GM12892 (cell line): ENCODE measurements at regions not wholly inside any gene's neighbourhood (a gene's known extent, or its start where the extent isn't known, plus 50 kb on each side); places are given as distances from the start of the nearest gene placed in this dataset.
"Not testable (repeated sequence)": the region's sequence is repeated elsewhere in the genome, so short reads cannot be mapped to it uniquely, and the experiment has no call there.

ENCODE experiments used
- DNase-seq: peaks from one replicate; pipeline ENCODE4 v3.0.0; 2011; ENCODE audit not compliant: insufficient read length
- FAIRE-seq: peaks from 2 replicates; lab custom pipeline; 2011; peaks lifted over from hg19 to GRCh38; lab: Jason Lieb, UNC
- POLR2A ChIP-seq: IDR thresholded peaks from 2 replicates; pipeline ENCODE4 v1.6.1; 2011; ENCODE audit warnings: low read depth, low read length, control low read depth
- POLR2AphosphoS5 ChIP-seq: IDR thresholded peaks from 2 replicates; pipeline ENCODE4 v1.6.1; 2011; ENCODE audit warnings: low read depth, low read length, control low read depth
- TAF1 ChIP-seq: IDR thresholded peaks from 2 replicates; pipeline ENCODE4 v1.6.1; 2011; ENCODE audit warnings: low read depth, mild to moderate bottlenecking, control low read depth, low read length, borderline replicate concordance

- FAIRE-seq, result no peak
- DNase-seq, result no peak
- TF ChIP-seq POLR2A (no peak), POLR2AphosphoS5 (no peak), TAF1 (no peak)
Measured at GRCh38 chr12:13411287-13411686, 214.8 kb downstream of the EMP1 start.

- no peak for TF ChIP-seq TAF1
- no peak for TF ChIP-seq POLR2A
- TF ChIP-seq POLR2AphosphoS5, result no peak
- FAIRE-seq (no peak), DNase-seq (no peak)
Measured at GRCh38 chr12:13405961-13406703, 209.6 kb downstream of the EMP1 start.

DNA sequence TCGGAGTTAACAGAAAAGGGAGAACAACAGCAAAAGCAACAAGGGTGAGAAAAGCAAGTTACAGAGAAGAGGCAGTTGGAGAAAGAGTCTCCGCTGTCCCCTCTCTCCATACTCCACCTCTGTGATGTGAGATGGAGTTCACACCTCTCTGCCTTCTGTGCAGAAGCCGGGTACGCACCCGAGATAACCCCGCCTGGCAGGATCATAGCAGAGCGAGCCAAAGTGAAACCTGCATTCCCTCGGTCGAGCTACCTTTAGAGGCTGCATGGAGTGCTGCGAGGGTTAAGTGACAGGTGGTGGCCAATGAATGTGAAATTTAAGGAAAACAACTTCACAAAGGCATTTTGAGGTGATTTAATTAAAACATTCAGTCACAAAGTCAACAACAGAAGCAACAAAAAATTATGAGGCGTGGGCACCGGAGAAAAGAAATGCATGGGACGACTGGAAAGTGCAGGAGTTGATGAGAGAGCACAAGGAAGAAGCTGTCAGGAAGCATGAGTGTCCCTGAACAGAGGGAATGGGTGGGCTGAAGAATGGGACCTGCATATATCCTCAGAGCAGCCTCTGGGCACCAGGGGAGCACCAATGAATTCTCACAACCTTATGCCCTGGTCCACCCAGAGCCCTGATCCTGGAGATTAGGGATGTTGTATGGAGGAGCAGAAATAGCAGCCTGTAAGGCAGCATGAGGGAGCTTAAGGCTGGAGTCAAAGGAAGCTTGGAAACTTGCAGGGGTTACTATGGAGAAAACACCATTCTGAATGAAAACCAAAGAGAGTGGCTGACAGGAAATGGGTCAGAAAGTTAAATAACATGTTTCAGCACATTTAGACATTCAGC, 208.3 kb downstream of the EMP1 start:
- DNase-seq (no peak), FAIRE-seq (no peak)
- no peak for TF ChIP-seq TAF1
- TF ChIP-seq POLR2A, result no peak
- no peak for TF ChIP-seq POLR2AphosphoS5

DNA sequence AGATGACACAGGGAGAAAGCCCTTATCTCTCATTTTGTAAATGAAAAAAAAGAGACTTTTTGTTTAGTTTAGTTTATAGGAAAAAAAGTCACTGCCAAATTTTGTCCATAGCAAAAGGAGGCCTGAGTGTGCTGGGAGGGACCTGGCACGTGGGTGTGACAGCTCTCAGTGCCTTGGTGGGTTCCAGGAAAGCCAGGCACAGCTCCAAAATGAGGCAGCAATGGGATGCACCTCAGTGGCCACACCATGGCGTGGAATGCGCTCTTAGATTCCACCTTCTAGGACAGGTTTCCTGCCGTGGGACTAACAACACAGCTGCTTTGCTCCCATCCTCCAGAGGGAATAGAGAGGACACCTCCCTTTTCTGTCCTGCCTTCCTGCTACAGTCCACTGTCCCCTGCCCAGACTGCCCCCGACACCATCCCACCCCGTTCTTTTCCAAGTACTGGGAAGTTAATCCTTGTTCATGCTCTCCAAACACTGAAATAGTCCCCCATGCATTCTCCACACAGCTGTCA, 207.6 kb downstream of the EMP1 start:
- TF ChIP-seq POLR2A (no peak), TAF1 (no peak), POLR2AphosphoS5 (no peak)
- FAIRE-seq, result no peak

DNA sequence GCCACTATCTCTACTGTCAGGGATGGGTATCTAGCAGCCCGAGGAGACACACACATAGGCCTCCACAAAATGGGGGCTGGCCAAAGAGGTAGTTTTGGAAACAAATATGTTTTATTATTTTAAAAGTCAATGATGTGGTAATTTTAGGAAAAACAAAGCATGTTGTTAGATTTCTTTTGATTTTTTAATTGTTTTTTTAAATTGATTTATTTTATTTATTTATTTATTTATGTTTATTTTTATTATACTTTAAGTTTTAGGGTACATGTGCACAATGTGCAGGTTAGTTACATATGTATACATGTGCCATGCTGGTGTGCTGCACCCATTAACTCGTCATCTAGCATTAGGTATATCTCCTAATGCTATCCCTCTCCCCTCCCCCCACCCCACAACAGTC, 194.8 kb downstream of the EMP1 start:
- not testable (repeated sequence) for FAIRE-seq

More for the DNA sequence above, 207.6 kb downstream of the EMP1 start:
- DNase-seq, result no peak

GRCh38 chr12:13390918-13391317, 194.4 kb downstream of the EMP1 start:
- FAIRE-seq, result no peak
- TF ChIP-seq TAF1, result no peak
- no peak for TF ChIP-seq POLR2A
- no peak for TF ChIP-seq POLR2AphosphoS5
- DNase-seq, result no peak

More for the DNA sequence above, 194.8 kb downstream of the EMP1 start:
- DNase-seq, result not testable (repeated sequence)

DNA sequence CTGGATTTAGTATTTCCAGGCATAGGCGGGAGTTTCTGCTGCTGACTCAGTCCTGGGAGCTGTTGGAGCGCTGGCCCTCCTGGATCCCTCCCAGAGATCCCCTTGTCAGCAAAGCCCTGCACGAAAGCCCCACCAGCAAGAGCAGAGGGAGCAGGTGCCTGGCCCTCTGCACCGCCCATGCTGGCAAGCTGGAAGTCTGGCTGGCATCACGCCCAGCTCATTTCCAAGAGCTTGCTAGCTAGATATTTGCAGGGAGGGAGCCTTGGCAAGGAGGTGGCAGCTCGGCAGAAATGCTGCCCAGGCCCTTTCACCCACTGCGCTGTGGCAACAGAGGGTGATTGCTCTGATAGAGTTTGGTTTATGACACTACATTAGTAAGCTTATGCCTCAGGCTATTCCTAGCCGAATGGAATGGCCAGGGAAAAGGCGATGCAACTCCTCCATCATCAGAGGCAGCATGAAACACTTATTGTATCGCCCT, 193.9 kb downstream of the EMP1 start:
- no peak for FAIRE-seq
- DNase-seq, result no peak
- TF ChIP-seq TAF1 (no peak), POLR2AphosphoS5 (no peak), POLR2A (no peak)

- FAIRE-seq, result no peak
- TF ChIP-seq POLR2AphosphoS5 (no peak), POLR2A (no peak), TAF1 (no peak)
- no peak for DNase-seq
Measured at GRCh38 chr12:13387101-13387500, 190.6 kb downstream of the EMP1 start.

DNA sequence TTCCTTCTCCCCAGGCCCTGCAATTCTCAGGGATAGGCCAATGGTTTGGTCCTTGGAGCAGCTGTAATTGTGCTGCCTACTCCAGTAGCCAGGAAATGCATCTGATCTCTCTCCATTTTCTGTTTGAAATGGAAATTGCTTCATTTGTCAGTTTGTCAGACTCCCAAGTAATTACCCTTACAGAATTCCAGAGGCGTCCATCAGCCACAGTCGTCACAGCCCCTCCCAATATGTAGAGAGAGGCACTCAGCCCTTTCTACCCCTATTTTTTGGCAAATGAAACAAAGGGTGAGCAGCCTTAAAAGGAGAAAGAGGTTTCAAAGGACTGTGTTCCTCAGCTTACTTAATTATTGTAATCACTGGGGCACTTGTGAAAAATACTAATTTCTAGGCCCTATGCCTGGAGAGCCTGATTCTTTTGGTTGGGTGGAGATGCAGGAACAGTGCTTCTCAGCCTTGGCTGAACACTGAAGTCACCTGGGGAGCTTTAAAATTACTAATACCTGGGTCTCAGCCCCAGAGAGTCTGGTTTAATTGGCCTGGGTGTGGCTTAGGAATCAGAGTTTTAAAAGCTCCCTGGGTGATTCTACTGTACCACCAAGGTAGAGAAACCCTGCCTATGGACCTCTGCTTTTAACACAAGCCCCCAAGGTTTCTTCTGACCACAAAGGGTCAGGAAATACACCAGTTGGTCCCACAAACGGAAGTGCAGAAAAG, 190.0 kb downstream of the EMP1 start:
- TF ChIP-seq POLR2AphosphoS5, result no peak
- no peak for TF ChIP-seq TAF1
- TF ChIP-seq POLR2A, result no peak
- DNase-seq, result no peak
- no peak for FAIRE-seq

- no peak for DNase-seq
- FAIRE-seq, result no peak
- no peak for TF ChIP-seq POLR2A
- TF ChIP-seq TAF1, result no peak
- TF ChIP-seq POLR2AphosphoS5, result no peak
Measured at GRCh38 chr12:13383379-13383778, 186.9 kb downstream of the EMP1 start.

DNA sequence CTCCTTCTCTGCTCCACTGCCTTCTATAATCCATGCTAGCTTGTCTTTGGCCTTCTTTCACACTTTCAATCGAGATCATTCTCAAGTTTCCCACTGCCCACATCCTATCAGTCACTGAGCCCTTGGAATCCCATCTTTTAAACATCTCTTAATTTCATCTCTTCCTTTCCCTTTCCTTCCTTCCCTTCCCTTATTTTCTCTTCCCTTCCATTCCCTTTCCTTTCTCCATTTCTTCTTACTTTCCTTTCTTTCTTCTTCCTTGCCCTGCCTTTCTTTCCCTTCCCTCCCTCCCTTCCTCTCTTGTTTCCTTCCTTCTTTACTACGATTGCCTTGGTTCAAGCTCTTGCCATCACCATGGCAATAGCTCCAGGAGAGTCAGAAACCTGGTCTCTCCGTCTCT, 183.8 kb downstream of the EMP1 start:
- TF ChIP-seq POLR2AphosphoS5, result no peak
- TF ChIP-seq TAF1, result no peak
- TF ChIP-seq POLR2A, result no peak
- FAIRE-seq (no peak), DNase-seq (no peak)
